ENCODE measurements at regions not wholly inside any gene's neighbourhood (a gene's known extent, or its start where the extent isn't known, plus 50 kb on each side); places are given as distances from the start of the nearest gene placed in this dataset.
"Not testable (repeated sequence)": the region's sequence is repeated elsewhere in the genome, so short reads cannot be mapped to it uniquely, and the experiment has no call there.

GRCh38 chr2:53536583-53537361, 230.8 kb upstream of the CHAC2 start:
- peak; percentile 38 for DNase-seq (ENCODE audit: low spot score)

- DNase-seq (ENCODE audit: low spot score), result no peak
These were observed 232.3 kb upstream of the CHAC2 start for GRCh38 chr2:53535234-53535840.

- no peak for DNase-seq (ENCODE audit: low spot score)
These were observed 237.5 kb upstream of the CHAC2 start for GRCh38 chr2:53530126-53530525.

DNA sequence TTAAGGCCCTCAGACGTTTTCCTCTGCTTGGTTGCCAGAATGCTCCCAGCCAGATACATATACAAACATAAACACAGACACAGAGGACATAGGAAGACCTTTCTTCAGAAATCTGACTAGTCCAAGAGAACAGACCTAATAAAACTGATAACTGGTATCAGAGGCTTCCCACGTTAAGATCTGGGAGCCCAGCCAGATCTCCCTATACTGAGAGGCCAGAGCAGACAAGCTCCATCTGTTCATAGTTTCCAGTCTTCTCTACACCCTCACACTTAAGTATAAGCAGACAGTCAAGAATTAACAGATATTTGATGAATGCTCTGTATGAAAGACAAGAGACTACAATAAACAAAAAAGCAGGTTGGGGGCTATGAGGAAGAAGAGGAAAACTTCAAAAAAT, 240.5 kb upstream of the CHAC2 start:
- DNase-seq (ENCODE audit: low spot score), result no peak

DNA sequence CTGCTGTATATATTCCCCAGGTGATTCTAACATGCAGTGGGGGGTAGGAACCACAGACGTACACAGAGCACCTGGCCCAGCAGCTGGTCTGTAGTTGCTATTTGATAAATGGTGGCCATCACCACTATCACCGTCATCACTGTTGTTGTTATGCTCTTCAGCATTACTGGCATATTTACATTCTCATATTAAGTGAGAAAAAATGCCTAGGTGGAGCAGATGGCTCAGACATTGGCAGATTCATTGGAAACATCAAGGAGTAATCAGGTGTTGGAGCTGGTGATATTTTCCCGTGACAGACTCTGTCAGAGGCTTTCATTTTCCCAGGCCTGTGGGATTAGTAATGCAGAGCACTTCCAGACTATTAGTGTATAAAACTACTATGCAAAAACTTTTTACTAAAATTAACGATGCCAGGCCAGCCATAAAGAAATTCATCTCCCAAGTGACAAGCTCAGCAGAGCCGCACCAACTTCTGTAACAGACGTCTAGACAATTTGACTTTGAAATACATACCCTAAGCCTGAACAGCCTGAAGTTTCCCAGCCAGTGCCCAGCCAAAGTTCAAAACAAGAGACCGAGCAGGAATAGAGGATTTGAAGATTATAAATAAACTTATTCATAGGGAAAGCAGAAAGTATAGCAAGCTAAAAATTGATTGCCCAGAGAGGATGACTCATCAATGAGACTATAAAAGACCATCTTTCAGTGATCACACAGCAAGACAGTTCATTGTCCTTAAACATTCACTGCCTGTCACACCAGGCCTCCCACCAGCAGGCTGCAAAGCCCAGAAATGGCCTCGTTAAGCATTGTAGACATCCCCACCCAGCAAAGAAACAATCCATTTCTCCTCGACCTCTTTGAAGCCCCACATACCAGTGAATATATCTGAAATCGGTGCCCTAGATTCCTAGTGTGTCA, 247.4 kb upstream of the CHAC2 start:
- peak; percentile 54 for DNase-seq (ENCODE audit: low spot score)

DNA sequence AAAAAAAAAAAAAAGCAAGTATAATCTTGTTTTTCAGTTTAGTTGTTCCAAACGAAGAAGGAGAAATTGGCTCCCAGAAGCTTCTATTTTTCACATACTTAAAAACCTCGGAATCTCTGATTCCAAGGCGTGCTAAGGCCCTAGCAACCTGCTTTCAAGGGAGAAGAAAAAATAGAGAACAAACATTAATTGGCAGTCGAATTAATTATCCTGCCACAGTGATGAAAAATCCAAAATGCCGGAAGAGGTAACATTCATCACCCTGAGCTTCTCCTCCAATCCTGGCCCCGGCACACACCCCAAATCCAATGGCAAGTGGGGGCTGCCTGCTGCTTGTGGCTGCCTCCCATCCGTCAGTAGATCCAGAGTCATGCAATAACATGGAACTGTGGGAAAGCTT, 250.2 kb upstream of the CHAC2 start:
- no peak for DNase-seq (ENCODE audit: low spot score)

DNA sequence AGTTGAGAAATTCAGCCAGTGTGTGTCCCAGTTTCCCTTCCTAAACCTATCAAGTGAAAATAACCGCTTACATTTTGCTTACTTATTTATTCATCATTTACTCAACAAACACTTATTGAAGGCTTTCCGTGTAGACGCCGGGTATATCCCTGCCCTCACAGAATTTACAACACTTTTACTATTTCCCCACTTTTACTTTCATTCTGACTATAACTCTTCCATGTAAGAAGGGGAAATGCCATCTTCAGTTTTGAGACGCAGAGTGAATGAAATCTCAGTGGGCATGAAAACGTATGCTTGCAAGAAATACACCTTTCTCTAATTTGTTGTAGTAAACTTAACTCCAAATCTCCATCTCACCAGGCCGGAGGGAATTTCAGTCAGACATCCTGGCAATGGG, 251.0 kb upstream of the CHAC2 start:
- no peak for DNase-seq (ENCODE audit: low spot score)

- peak; percentile 15 for DNase-seq (ENCODE audit: low spot score)
These were observed 251.9 kb upstream of the CHAC2 start for GRCh38 chr2:53515435-53516332.

DNA sequence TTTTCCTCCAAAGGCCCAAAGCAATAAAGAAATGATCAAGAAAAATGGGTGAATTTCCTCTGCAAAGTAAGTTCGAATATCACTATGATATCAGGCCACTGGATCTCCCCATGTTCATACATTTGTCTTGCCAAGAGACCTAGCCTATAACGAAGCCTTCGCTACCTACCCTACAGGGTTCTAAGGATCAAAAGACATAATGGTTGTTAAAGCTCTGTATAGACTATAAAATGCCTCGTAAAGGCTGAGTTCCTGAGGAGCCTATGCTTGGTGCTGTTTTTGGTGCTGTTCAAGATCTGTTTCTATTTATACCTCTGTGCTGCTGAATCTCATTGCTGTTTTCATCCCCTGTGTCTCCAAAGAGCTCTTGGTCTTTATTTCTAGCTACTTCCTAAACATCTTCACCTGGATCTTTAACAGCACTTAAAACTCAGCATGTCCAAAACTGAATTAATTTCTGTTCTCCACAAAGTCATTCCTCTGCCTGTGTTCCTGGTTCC, 254.4 kb upstream of the CHAC2 start:
- DNase-seq (ENCODE audit: low spot score), result no peak

- no peak for DNase-seq (ENCODE audit: low spot score)
These were observed 255.4 kb upstream of the CHAC2 start for GRCh38 chr2:53512071-53512826.

DNA sequence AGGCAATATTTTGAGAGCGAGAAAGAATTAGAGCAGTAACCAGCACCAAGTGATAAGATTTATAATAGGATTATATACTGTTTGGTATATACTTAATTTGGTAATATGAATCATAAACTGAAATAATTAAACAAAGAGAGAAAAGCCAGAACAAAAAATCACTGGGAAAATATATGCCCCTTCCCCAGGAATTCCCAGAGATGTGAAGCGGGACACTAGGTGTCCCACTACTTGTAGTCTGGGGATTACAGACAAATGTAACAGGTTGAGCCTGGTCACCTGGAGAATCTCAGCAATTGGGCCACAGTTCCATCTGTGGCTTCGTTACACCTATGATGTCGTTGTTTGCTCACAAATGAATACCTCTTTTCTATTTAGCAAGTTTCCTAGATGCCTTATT, 256.1 kb upstream of the CHAC2 start:
- no peak for DNase-seq (ENCODE audit: low spot score)

GRCh38 chr2:53510401-53510800, 257.2 kb upstream of the CHAC2 start:
- DNase-seq (ENCODE audit: low spot score), result no peak

- no peak for DNase-seq (ENCODE audit: low spot score)
These were observed 257.7 kb upstream of the CHAC2 start for GRCh38 chr2:53509831-53510388.

DNA sequence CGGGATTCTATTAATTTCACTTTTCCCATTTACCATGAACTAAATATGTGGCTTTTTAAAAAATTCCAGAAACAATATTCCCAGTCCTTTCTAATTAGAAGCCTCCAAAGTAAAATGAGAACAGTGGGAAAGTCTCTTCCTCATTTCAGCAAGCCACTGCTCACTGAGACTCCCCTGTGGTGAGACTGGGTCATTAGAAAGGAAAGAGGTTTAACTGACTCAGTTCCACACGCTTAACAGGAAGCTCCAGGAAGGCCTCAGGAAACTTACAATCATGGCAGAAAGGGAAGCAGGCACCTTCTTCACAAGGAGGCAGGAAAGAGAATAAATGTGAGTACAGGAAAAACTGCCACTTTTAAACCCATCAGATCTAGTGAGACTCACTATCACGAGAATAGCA, 258.9 kb upstream of the CHAC2 start:
- no peak for DNase-seq (ENCODE audit: low spot score)

- DNase-seq (ENCODE audit: low spot score), result not testable (repeated sequence)
These were observed 260.5 kb upstream of the CHAC2 start for GRCh38 chr2:53507070-53507469.

GRCh38 chr2:53505826-53506225, 261.8 kb upstream of the CHAC2 start:
- no peak for DNase-seq (ENCODE audit: low spot score)

DNA sequence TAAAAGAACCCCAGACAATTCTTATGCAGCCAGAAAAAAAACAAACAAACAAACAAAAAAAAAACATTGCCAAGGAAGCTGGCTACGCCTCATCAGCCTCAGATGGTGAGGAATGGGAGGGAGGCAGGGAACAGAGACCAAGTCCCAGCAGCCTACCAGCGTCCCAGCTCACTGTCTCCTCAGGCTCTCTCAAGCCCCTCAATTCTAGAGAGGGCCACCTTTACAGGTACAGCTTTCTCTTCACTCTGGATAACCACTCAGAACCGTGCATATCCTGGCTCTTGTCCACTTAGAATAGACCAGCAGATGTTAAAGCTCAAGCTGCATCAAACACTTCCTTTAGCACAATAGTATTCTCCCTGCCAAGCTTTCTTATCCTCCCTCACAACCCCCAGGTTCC, 263.1 kb upstream of the CHAC2 start:
- no peak for DNase-seq (ENCODE audit: low spot score)

DNA sequence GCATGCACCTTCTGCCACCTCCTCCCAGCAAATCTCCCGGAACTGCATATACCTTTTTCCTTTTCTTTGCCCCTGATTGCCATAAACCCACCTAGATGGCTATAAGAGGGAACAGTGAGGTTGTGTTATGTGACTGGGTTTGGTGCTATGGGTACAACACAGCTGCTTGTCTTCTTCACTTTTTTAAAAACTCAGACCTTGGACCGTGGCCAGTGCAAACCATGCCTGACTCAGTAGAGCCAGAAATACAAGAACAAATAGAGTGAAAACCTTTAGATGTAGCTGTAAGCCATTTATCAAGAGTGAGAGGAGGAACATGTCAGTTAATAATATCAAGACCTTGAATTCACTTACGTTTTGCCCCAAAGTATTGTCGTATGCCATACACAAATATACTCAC, 267.4 kb upstream of the CHAC2 start:
- no peak for DNase-seq (ENCODE audit: low spot score)

DNA sequence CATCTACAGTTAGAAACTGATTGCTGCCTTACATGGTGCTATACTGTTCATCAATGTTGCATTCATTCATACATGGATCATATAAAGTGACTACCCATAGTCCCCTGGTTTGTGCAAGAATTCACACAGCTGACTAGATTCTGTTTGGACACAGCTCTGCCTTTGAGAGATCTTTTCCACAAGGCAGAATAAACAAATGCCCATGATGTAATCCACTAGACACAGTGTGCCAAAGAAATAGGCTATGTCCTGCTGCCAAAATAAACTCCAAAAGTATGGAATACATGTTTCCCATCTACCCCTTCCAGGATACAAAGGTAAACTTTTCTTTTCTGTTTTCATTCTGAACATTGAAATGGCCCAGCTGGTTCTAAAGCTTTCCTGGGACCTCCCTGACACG, 269.4 kb upstream of the CHAC2 start:
- peak; percentile 44 for DNase-seq (ENCODE audit: low spot score)

GRCh38 chr2:53497020-53497419, 270.6 kb upstream of the CHAC2 start:
- no peak for DNase-seq (ENCODE audit: low spot score)

All from umbilical cord (tissue), 1 donor.